ENCODE measurements at regions not wholly inside any gene's neighbourhood (a gene's known extent, or its start where the extent isn't known, plus 50 kb on each side); places are given as distances from the start of the nearest gene placed in this dataset.
A peak's percentile ranks its signal among the peaks of the same experiment; 100 is the strongest.

GRCh38 chr13:22012686-22013085 is 341.8 kb downstream of the FGF9 start:
- Histone ChIP-seq H3K4me1 (ENCODE audit: control insufficient read depth in 1 of 2, insufficient read depth in 2 of 2, low read length in 2 of 2) (peaks cover 3 to 4% of the 10 kb centered on the region in 2 experiments), H3K23ac (ENCODE audit: low read length) (no peak overlapping the region), H3K4ac (ENCODE audit: low read depth, low read length) (no peak overlapping the region), H3K18ac (ENCODE audit: low read length) (no peak overlapping the region), H2AK5ac (ENCODE audit: low read length) (no peak overlapping the region), H2BK5ac (ENCODE audit: low read depth, low read length, poor library complexity) (no peak overlapping the region), H3K27ac (ENCODE audit: low read depth, low read length) (no peak overlapping the region), H4K12ac (ENCODE audit: low read depth, low read length) (no peak overlapping the region), H4K91ac (ENCODE audit: low read depth, low read length) (no peak overlapping the region), H3K9ac (ENCODE audit: low read length) (no peak overlapping the region), H3K14ac (ENCODE audit: low read length) (no peak overlapping the region), H3K36me3 (ENCODE audit: control insufficient read depth in 1 of 2, insufficient read depth in 2 of 2, low read length in 2 of 2) (no peaks in the 10 kb centered on the region), H2AFZ (ENCODE audit: insufficient read depth, low read length, poor library complexity) (no peak overlapping the region), H2BK120ac (ENCODE audit: insufficient read depth, low read length, poor library complexity) (no peak overlapping the region), H3K27me3 (ENCODE audit: insufficient read depth, low read length) (no peaks in the 10 kb centered on the region), H3K79me1 (ENCODE audit: low read length) (no peaks in the 10 kb centered on the region), H3K4me3 (ENCODE audit: low read depth, low read length) (no peak overlapping the region), H2BK12ac (ENCODE audit: low read length) (no peak overlapping the region), H4K8ac (ENCODE audit: low read depth, low read length) (no peak overlapping the region), H3K79me2 (ENCODE audit: control insufficient read depth, insufficient read depth, low read length, poor library complexity) (no peaks in the 10 kb centered on the region), H3K4me2 (ENCODE audit: low read length) (no peak overlapping the region), H3K9me3 (ENCODE audit: insufficient read depth, low read depth, low read length) (no peaks in the 10 kb centered on the region)
- no peak for DNase-seq
- WGBS (ENCODE audit: extremely low coverage, insufficient coverage, insufficient read length), result no CpG with 5 or more reads among the region's 2 CpGs

GRCh38 chr13:22014469-22014868 is 343.6 kb downstream of the FGF9 start:
- no peak overlapping the region for H4K91ac ChIP-seq (ENCODE audit: low read depth, low read length)
- peak overlapping the region; percentile 64 for H3K27ac ChIP-seq (ENCODE audit: low read depth, low read length)
- H3K36me3 ChIP-seq (ENCODE audit: control insufficient read depth in 1 of 2, insufficient read depth in 2 of 2, low read length in 2 of 2), result no peaks in the 10 kb centered on the region

GRCh38 chr13:22017226-22017625 is 346.4 kb downstream of the FGF9 start:
- Histone ChIP-seq H2AK5ac (ENCODE audit: low read length) (no peak overlapping the region), H4K91ac (ENCODE audit: low read depth, low read length) (no peak overlapping the region), H3K4me1 (ENCODE audit: control insufficient read depth in 1 of 2, insufficient read depth in 2 of 2, low read length in 2 of 2) (peaks cover 3 to 4% of the 10 kb centered on the region in 2 experiments), H3K23ac (ENCODE audit: low read length) (no peak overlapping the region), H4K8ac (ENCODE audit: low read depth, low read length) (no peak overlapping the region), H3K4me3 (ENCODE audit: low read depth, low read length) (no peak overlapping the region), H2BK120ac (ENCODE audit: insufficient read depth, low read length, poor library complexity) (no peak overlapping the region), H3K36me3 (ENCODE audit: control insufficient read depth in 1 of 2, insufficient read depth in 2 of 2, low read length in 2 of 2) (no peaks in the 10 kb centered on the region), H2BK12ac (ENCODE audit: low read length) (peak overlapping the region; percentile 18), H3K9ac (ENCODE audit: low read length) (no peak overlapping the region), H3K27me3 (ENCODE audit: insufficient read depth, low read length) (no peaks in the 10 kb centered on the region), H3K4me2 (ENCODE audit: low read length) (no peak overlapping the region), H3K14ac (ENCODE audit: low read length) (no peak overlapping the region), H3K27ac (ENCODE audit: low read depth, low read length) (no peak overlapping the region), H3K79me1 (ENCODE audit: low read length) (no peaks in the 10 kb centered on the region), H3K79me2 (ENCODE audit: control insufficient read depth, insufficient read depth, low read length, poor library complexity) (no peaks in the 10 kb centered on the region), H3K9me3 (ENCODE audit: insufficient read depth, low read depth, low read length) (no peaks in the 10 kb centered on the region), H4K12ac (ENCODE audit: low read depth, low read length) (no peak overlapping the region), H2AFZ (ENCODE audit: insufficient read depth, low read length, poor library complexity) (no peak overlapping the region), H2BK5ac (ENCODE audit: low read depth, low read length, poor library complexity) (no peak overlapping the region), H3K4ac (ENCODE audit: low read depth, low read length) (no peak overlapping the region), H3K18ac (ENCODE audit: low read length) (no peak overlapping the region)
- DNase-seq, result no peak
- WGBS (ENCODE audit: extremely low coverage, insufficient coverage, insufficient read length), result no CpG with 5 or more reads among the region's 3 CpGs

More at GRCh38 chr13:22014469-22014868, 343.6 kb downstream of the FGF9 start:
- Histone ChIP-seq H3K9me3 (ENCODE audit: insufficient read depth, low read depth, low read length) (no peaks in the 10 kb centered on the region), H3K4me3 (ENCODE audit: low read depth, low read length) (no peak overlapping the region), H3K4me1 (ENCODE audit: control insufficient read depth in 1 of 2, insufficient read depth in 2 of 2, low read length in 2 of 2) (peaks cover 3 to 4% of the 10 kb centered on the region in 2 experiments), H3K79me1 (ENCODE audit: low read length) (no peaks in the 10 kb centered on the region), H4K8ac (ENCODE audit: low read depth, low read length) (no peak overlapping the region), H3K14ac (ENCODE audit: low read length) (no peak overlapping the region), H4K12ac (ENCODE audit: low read depth, low read length) (no peak overlapping the region), H2BK12ac (ENCODE audit: low read length) (no peak overlapping the region), H2BK5ac (ENCODE audit: low read depth, low read length, poor library complexity) (no peak overlapping the region), H2BK120ac (ENCODE audit: insufficient read depth, low read length, poor library complexity) (no peak overlapping the region), H3K18ac (ENCODE audit: low read length) (no peak overlapping the region), H3K9ac (ENCODE audit: low read length) (no peak overlapping the region), H3K23ac (ENCODE audit: low read length) (no peak overlapping the region), H2AK5ac (ENCODE audit: low read length) (no peak overlapping the region), H3K27me3 (ENCODE audit: insufficient read depth, low read length) (no peaks in the 10 kb centered on the region), H2AFZ (ENCODE audit: insufficient read depth, low read length, poor library complexity) (no peak overlapping the region), H3K4ac (ENCODE audit: low read depth, low read length) (no peak overlapping the region), H3K4me2 (ENCODE audit: low read length) (no peak overlapping the region), H3K79me2 (ENCODE audit: control insufficient read depth, insufficient read depth, low read length, poor library complexity) (no peaks in the 10 kb centered on the region)
- peak; percentile 93 to 97 for DNase-seq
- no CpG with 5 or more reads among the region's 6 CpGs for WGBS (ENCODE audit: extremely low coverage, insufficient coverage, insufficient read length)

DNA sequence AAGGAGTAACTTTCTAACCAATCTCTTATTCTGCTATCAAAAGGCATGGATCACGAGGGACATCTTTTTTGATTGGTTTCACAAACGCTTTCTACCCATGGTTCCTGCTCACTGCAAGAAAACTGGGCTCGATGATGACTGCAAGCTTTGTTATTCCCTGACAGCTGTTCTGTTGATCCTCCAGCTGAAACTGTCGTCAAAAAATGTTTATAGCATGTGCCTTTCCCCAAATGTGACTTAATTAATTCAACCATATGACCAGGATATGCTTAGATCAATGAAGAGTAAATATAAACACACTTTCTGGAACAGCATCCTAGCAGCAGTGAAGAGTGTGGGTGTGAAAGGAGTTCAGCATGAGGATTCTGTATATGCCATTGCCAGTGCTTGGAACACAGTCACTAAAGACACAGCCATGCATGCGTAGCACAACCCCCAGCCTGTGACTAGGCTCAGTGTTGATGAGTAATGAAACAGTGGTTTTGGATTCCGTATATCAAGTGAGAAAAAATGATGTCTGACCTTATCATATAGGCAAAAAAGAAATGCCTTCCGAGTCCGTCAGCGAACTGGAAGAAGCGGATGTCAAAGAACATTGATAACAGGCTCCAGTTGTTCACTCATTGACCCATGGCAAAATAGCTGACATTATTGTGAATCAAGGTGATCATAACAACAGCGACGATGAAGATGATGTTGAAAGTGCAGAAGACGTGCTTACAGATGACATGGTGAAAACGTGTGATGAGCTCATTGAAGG is 347.4 kb downstream of the FGF9 start:
- no peak overlapping the region for H3K4me3 ChIP-seq (ENCODE audit: low read depth, low read length)
- H3K4ac ChIP-seq (ENCODE audit: low read depth, low read length), result no peak overlapping the region
- H3K9me3 ChIP-seq (ENCODE audit: insufficient read depth, low read depth, low read length), result no peaks in the 10 kb centered on the region
- H3K27ac ChIP-seq (ENCODE audit: low read depth, low read length), result no peak overlapping the region
- H2BK12ac ChIP-seq (ENCODE audit: low read length), result no peak overlapping the region
- H2BK5ac ChIP-seq (ENCODE audit: low read depth, low read length, poor library complexity), result no peak overlapping the region
- H4K91ac ChIP-seq (ENCODE audit: low read depth, low read length), result no peak overlapping the region
- H3K18ac ChIP-seq (ENCODE audit: low read length), result no peak overlapping the region
- peak; percentile 76 to 92 for DNase-seq
- no peak overlapping the region for H4K8ac ChIP-seq (ENCODE audit: low read depth, low read length)
- no peak overlapping the region for H3K4me2 ChIP-seq (ENCODE audit: low read length)
- H3K79me2 ChIP-seq (ENCODE audit: control insufficient read depth, insufficient read depth, low read length, poor library complexity), result no peaks in the 10 kb centered on the region
- no peaks in the 10 kb centered on the region for H3K79me1 ChIP-seq (ENCODE audit: low read length)
- no peak overlapping the region for H3K9ac ChIP-seq (ENCODE audit: low read length)
- H2AFZ ChIP-seq (ENCODE audit: insufficient read depth, low read length, poor library complexity), result no peak overlapping the region
- H2BK120ac ChIP-seq (ENCODE audit: insufficient read depth, low read length, poor library complexity), result no peak overlapping the region
- no peak overlapping the region for H3K14ac ChIP-seq (ENCODE audit: low read length)
- no peak overlapping the region for H3K23ac ChIP-seq (ENCODE audit: low read length)
- H4K12ac ChIP-seq (ENCODE audit: low read depth, low read length), result no peak overlapping the region
- H3K27me3 ChIP-seq (ENCODE audit: insufficient read depth, low read length), result no peaks in the 10 kb centered on the region
- no CpG with 5 or more reads among the region's 14 CpGs for WGBS (ENCODE audit: extremely low coverage, insufficient coverage, insufficient read length)
- peaks cover 0 to 4% of the 10 kb centered on the region in 2 experiments for H3K4me1 ChIP-seq (ENCODE audit: control insufficient read depth in 1 of 2, insufficient read depth in 2 of 2, low read length in 2 of 2)
- no peak overlapping the region for H2AK5ac ChIP-seq (ENCODE audit: low read length)
- no peaks in the 10 kb centered on the region for H3K36me3 ChIP-seq (ENCODE audit: control insufficient read depth in 1 of 2, insufficient read depth in 2 of 2, low read length in 2 of 2)
